ENCODE measurements at regions not wholly inside any gene's neighbourhood (a gene's known extent, or its start where the extent isn't known, plus 50 kb on each side); places are given as distances from the start of the nearest gene placed in this dataset.

- DNase-seq (ENCODE audit: extremely low read depth, low read depth), result no peak
These were observed 877.7 kb downstream of the TLE4 start for GRCh38 chr9:80449513-80449912.

GRCh38 chr9:80448996-80449395, 877.2 kb downstream of the TLE4 start:
- DNase-seq (ENCODE audit: extremely low read depth, low read depth), result no peak

DNA sequence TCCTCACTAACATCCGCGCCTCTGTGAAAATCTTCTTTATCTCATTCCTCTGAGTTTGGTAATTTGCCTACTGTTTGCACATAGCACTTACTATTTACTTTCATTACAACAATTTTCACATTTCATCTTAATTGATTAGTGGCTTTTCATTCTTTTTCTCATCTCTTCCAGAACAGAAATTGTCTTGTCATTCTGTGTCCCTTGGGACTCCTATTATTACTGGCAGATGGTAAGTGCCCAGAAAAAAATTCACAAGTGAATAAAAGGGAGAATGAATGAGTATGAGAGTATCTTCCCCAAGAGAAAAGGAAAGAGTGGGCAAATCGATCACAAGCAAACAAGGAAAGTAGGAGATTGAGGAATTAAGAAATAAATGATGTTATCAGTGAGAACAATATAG, 876.1 kb downstream of the TLE4 start:
- no peak for DNase-seq (ENCODE audit: extremely low read depth, low read depth)

DNA sequence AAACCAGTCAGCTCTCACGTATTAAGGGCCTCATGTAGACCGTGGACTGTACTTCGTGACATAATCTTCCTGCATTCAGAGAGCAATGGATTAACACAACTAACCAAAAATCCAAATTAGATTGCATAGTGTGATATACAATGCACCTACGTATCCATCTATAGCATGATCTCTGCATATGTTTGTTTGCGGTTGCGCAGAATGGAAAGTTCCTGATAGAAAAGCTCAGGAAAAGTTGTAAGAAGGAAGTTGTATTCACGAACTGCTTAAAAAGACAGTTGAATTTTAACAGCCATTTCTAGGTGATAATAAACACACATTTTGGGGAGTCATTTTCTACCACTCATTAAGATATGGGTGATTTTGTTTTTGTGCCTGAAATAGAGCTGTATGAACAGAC, 869.0 kb downstream of the TLE4 start:
- no peak for DNase-seq (ENCODE audit: extremely low read depth, low read depth)

DNA sequence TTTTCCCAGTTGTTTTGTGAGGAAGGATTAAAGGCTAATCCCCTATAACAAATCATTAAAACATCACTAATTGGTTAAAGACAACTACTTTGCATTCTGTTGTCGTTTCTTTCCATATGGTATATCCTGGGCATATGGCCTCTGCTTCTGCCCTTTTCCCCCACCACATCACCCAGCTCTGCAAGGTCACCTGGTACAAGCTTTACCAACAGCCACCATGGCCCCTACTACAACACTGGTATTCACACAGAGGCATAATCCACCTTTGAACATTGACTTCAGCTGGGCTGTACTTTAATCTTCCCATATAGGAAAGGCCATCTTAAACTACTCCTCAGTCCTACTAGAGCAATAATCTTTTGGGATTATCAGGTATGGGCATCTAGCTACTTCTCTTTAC, 866.1 kb downstream of the TLE4 start:
- DNase-seq (ENCODE audit: extremely low read depth, low read depth), result no peak

DNA sequence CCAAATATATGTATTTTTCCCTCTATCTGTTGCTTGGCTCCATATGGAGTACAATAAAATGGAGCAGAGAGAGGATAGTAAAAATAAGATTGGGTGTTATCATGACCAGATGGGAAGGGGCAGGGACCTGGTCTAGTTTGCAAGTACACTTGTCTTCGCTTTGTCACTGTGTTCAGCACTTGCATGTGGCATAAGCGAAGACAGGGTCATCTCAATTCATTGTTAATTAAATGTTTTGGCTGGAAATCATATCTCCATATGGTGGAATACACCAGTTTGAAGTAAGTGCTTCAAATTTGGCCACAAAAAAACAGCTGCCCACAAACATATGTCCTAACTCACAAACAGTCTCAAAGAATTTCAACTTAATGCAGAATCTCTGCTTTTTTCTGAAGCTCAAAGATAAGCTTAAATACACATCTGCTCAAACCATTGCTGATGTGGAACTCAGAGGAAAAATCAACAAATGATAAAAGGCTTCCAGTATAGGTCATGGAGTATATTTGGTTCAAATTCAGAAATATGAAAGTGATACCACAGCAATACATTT, 865.4 kb downstream of the TLE4 start:
- DNase-seq (ENCODE audit: extremely low read depth, low read depth), result no peak

DNA sequence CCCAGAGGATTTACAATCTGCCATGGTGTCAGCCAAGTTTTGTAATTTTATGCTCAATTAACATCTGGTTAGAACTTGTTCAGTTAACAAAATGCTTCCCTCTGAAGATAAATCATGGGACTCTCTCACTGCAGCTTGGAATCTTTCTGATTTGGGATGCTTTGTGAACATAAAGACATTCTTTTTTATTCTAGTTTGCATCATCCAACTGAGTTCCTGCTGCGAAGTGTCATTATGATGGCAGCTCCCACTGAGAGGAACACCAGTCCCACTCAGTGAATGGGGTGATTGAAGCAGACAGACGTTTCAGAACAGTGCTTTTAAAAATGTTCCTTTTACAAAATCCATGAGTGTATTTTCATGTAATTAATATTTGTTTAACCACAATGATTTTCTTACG, 863.8 kb downstream of the TLE4 start:
- DNase-seq (ENCODE audit: extremely low read depth, low read depth), result no peak

DNA sequence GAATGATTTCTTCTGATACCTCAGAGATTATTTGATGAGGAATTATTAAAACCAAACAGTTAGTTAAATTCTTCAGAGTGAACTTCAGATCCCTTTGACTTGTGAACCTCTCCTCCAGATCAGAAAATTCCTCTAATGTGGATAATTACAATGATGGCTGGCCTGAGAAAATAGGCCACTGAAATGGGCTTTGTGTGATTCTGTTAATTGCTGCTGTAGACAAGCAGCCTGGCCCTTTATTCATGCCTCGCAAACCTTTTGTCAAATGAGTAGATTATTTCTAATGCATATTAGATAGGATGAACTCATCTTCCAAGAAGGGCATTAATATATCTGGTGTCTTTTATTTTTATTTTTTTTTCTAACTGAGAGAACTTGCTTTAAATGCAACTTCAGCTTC, 855.2 kb downstream of the TLE4 start:
- DNase-seq (ENCODE audit: extremely low read depth, low read depth), result no peak

GRCh38 chr9:80417211-80417773, 845.5 kb downstream of the TLE4 start:
- DNase-seq (ENCODE audit: extremely low read depth, low read depth), result no peak

- no peak for DNase-seq (ENCODE audit: extremely low read depth, low read depth)
These were observed 838.3 kb downstream of the TLE4 start for GRCh38 chr9:80410106-80410505.

DNA sequence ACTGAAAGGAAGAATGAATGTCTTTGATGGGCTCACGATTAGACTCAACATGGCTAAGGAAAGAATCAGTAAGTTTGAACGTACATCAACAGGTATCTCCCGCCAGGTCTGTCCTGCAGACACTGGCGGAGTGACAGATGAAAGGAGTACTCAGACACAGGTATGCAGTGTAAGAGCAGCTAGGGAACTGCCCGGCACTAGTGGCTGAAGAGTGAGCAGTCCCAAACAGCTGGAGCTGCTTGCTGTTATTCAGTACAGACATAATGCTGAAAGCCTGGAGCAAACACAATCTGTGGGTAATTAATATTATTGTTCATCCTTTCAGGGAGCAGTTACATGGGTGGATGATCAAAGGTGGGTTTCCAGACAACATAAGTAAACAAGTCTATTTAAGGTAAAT, 835.5 kb downstream of the TLE4 start:
- no peak for DNase-seq (ENCODE audit: extremely low read depth, low read depth)

GRCh38 chr9:80401243-80401642, 829.5 kb downstream of the TLE4 start:
- DNase-seq (ENCODE audit: extremely low read depth, low read depth), result no peak

GRCh38 chr9:80400624-80401230, 829.0 kb downstream of the TLE4 start:
- DNase-seq (ENCODE audit: extremely low read depth, low read depth), result no peak

GRCh38 chr9:80399606-80400005, 827.8 kb downstream of the TLE4 start:
- DNase-seq (ENCODE audit: extremely low read depth, low read depth), result no peak

DNA sequence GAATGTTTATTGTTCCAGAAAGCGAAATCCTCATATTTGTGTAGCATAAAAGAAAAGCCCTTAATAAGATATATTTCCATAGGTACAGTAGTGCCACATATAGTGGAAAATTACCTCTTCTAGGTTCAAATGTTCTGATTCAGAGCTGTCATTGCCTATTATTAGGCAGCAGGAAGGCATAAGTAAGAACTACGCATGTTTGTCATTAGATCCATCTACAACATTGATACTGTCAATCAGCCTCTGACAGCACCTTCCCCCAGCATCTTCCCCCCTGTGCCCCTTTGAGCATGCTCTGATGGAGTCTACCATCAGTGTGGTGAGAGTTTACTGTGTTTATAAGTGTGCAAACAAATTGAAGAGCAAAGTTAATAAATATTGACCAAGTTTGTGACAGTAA, 816.1 kb downstream of the TLE4 start:
- no peak for DNase-seq (ENCODE audit: extremely low read depth, low read depth)

DNA sequence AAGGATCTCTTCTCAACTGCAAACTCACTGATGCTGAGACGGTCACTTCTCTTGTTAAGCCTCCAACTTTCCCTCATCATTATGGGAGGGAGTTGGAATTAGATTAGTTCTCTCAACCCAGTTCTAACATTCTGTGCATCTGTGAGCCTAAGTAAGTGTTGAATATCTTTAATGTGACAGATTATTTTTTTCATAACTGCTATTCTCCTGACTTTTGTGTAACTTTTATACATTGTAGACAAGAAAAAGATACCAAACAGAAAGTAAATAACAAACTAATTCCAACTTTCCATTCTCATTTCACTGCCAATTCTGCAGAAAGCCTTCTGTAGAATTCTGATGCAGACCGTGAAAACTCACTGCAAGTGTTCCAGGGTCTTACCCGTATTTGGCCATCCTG, 813.5 kb downstream of the TLE4 start:
- no peak for DNase-seq (ENCODE audit: extremely low read depth, low read depth)

DNA sequence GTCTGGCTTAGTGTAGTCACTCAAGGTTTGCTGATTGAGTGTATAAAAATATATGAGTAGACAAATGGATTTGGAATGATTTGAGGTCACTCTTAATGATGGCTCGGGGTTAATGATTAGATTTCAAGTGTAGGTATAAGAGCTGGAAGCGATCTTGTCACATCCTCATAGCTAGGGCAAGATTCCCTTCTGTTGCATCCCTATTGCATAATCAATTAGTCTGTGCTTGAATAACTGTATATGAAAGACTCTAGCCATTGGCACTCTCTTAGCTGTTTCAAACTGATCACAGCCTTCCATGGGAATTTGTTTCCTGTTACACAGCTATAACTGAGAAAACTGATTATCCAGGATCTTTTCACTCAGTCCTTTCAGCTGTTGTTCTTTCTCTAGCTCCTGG, 811.6 kb downstream of the TLE4 start:
- no peak for DNase-seq (ENCODE audit: extremely low read depth, low read depth)

DNA sequence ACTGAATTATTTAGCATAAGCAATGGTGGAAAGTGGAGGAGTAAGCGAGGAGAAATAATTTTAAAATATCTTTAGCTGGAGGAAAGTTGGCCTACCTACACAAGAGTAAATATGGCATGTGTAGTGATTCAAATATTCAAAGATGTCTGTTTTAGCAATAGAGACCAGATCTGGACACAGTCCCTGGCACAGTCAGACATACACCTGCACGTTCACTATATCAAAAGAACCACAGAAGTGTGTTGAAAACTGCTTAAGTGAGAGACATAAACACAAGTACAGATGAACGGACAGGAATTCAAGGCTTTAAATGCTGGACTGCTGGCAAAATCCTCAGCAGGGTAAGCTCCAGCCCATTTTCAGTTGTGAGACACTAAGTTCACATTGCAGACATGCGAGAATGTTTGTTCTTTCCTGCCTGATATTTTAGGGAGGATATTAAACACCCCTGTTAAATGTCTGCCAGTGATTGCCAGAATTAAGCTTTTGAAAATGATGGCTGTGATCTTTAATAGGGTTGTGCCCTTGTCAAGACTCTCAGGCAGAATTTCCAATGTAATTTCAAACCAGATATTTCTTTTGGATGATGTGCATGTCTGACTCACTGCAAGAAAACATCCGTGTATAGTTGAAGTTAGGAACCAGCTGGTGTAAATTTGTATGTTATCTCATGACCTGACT, 810.6 kb downstream of the TLE4 start:
- no peak for DNase-seq (ENCODE audit: extremely low read depth, low read depth)

DNA sequence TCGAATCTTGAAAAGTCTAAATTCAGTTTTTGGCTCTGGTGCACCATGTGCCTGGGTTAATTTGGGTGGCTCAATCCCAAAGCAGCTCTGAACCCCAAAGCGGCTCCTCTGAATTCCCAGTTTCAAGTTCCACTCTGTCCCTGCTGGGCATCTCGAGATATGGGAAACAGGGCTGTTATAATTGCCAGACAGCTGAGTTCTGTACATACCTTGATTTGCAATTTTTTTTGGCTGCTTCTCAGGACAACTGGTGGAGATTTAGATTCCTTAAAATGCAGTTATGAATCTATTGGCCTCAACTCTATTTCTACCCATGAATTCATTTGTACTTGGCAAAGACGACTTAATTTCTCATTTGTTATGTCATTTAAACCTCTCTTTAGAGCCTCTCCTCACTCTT, 808.5 kb downstream of the TLE4 start:
- DNase-seq (ENCODE audit: extremely low read depth, low read depth), result no peak

DNA sequence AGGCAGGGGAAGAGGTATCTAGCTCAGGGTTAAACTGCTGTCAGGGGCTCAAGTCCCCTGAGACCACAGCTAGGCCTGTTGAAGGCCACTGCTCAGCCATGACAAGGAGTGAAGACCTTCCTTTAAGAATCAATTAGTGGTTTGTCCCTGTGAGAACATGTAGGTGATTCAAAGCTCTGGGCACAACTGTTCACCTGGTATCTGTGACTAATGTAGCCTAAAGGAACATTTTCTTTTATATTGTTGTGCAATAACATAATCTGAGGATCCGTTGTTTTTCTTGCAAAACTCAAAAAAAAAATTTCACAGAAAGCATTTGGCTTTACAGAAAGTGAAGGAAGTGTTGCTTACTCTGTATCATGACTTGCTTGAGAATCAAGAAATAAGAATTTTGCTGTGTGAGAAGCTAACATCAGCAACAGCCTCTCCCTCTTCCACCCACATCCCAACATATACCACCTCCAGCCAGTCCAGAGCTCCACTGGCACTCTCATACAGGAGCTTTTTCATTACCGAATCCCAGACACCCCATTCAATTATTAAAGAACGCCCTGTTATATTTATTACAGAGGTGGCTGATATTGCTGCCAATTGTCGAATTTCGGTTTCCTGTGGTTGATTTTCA, 807.0 kb downstream of the TLE4 start:
- DNase-seq (ENCODE audit: extremely low read depth, low read depth), result no peak

DNA sequence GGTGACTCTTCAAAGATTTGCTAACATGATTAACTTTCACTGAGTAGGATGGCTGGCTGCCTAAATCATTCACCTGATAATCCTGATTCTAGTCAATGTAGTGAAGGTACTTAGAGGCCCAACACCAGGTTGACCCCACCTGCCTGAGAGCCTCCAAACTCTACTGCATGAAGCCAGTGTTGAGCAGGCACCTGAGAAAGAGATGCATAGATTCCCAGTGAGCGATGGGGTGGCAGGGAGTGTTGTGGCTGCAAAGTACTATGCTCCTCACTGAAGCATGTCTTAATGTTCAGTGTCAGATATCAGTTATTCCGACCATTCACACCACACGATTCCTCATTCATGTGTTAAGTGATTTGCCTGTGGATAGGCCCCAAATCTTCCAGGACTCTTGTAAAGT, 804.4 kb downstream of the TLE4 start:
- DNase-seq (ENCODE audit: extremely low read depth, low read depth), result no peak

- DNase-seq (ENCODE audit: extremely low read depth, low read depth), result no peak
These were observed 803.7 kb downstream of the TLE4 start for GRCh38 chr9:80375477-80375876.
